Neural cell (in vitro differentiated cells): ENCODE measurements at regions not wholly inside any gene's neighbourhood (a gene's known extent, or its start where the extent isn't known, plus 50 kb on each side); places are given as distances from the start of the nearest gene placed in this dataset.

Experiments used
- H2AFZ ChIP-seq: fragments of 200-600, 300-800 bp; sonication (generic), shearing (Covaris generic); 2 replicates; pipeline ENCODE4 v1.6.0; 2014; ENCODE audit warnings: low read depth, mild to moderate bottlenecking, antibody characterized with exemption, low read length, moderate library complexity
- H3F3A ChIP-seq: fragments of 200-600 bp; shearing (Covaris generic); 2 replicates; pipeline ENCODE4 v1.6.1; 2016; ENCODE audit warnings: mild to moderate bottlenecking, moderate library complexity, mixed read lengths, antibody characterized with exemption, low read length; ENCODE audit not compliant: insufficient read depth, poor library complexity, severe bottlenecking
- H3K27ac ChIP-seq: fragments of 200-600, 300-800 bp; sonication (generic), shearing (Covaris generic); 2 replicates; pipeline ENCODE4 v1.5.1; 2014; ENCODE audit warnings: mild to moderate bottlenecking, low read length, moderate library complexity
- H3K27me3 ChIP-seq: fragments of 300-800, 200-600 bp; sonication (generic), shearing (Covaris generic); 2 replicates; pipeline ENCODE4 v1.6.0; 2014; ENCODE audit warnings: mild to moderate bottlenecking, low read depth, low read length, moderate library complexity; ENCODE audit not compliant: insufficient read depth
- H3K36me3 ChIP-seq: fragments of 300-800, 200-600 bp; sonication (generic), shearing (Covaris generic); 2 replicates; pipeline ENCODE4 v1.5.1; 2014; ENCODE audit warnings: mild to moderate bottlenecking, antibody characterized with exemption, low read length, moderate library complexity; ENCODE audit not compliant: insufficient read depth
- H3K4me2 ChIP-seq: fragments of 300-800, 200-600 bp; sonication (generic), shearing (Covaris generic); 2 replicates; pipeline ENCODE4 v1.6.0; 2014; ENCODE audit warnings: mild to moderate bottlenecking, low read length
- H3K4me3 ChIP-seq: fragments of 300-800, 200-600 bp; sonication (generic), shearing (Covaris generic); 2 replicates; pipeline ENCODE4 v1.5.1; 2014; ENCODE audit warnings: mild to moderate bottlenecking, low read length, moderate library complexity
- H3K79me2 ChIP-seq: fragments of 200-600 bp; shearing (Covaris generic); replicated peaks from 2 replicates; pipeline ENCODE4 v1.6.0; 2014; ENCODE audit warnings: mild to moderate bottlenecking, low read length, moderate library complexity; ENCODE audit not compliant: insufficient read depth
- H3K9ac ChIP-seq: fragments of 300-800, 200-600 bp; sonication (generic), shearing (Covaris generic); 2 replicates; pipeline ENCODE4 v1.6.1; 2016; ENCODE audit warnings: mild to moderate bottlenecking, low read length, mixed read lengths
- H3K9me2 ChIP-seq: fragments of 200-600 bp; shearing (Covaris generic); 2 replicates; pipeline ENCODE4 v1.6.1; 2016; ENCODE audit warnings: mild to moderate bottlenecking, low read length, mixed read lengths; ENCODE audit not compliant: insufficient read depth
- H3K9me3 ChIP-seq: fragments of 200-600, 300-800 bp; sonication (generic), shearing (Covaris generic); 2 replicates; pipeline ENCODE4 v1.6.1; 2016; ENCODE audit warnings: mild to moderate bottlenecking, mixed run types, low read length, moderate library complexity, mixed read lengths
- H4K20me1 ChIP-seq: fragments of 200-600 bp; shearing (Covaris generic); 2 replicates; pipeline ENCODE4 v1.6.1; 2016; ENCODE audit warnings: mild to moderate bottlenecking, mixed run types; ENCODE audit not compliant: insufficient read depth
- CTCF ChIP-seq: fragments of 450-650 bp; IDR thresholded peaks from 2 replicates; pipeline ENCODE4 v1.5.1; 2014; ENCODE audit warnings: antibody characterized with exemption, mild to moderate bottlenecking, moderate library complexity; ENCODE audit not compliant: poor library complexity, severe bottlenecking
- EP300 ChIP-seq: fragments of 450-650 bp; conservative IDR thresholded peaks from 2 replicates; pipeline ENCODE4 v1.6.1; 2014; ENCODE audit warnings: antibody characterized with exemption, mild to moderate bottlenecking, moderate library complexity; ENCODE audit not compliant: poor library complexity, severe bottlenecking
- EZH2 ChIP-seq: fragments of 200-600, 300-800 bp; shearing (Covaris generic), sonication (generic); IDR thresholded peaks from 2 replicates; pipeline ENCODE4 v1.6.1; 2014; ENCODE audit warnings: antibody characterized with exemption, low read length, borderline replicate concordance, mild to moderate bottlenecking; ENCODE audit not compliant: insufficient read depth, poor library complexity, severe bottlenecking
- MXI1 ChIP-seq: fragments of 450-650 bp; conservative IDR thresholded peaks from 2 replicates; pipeline ENCODE4 v1.6.1; 2014; ENCODE audit warnings: antibody characterized with exemption, mild to moderate bottlenecking; ENCODE audit not compliant: poor library complexity, severe bottlenecking
- POLR2AphosphoS5 ChIP-seq: IDR thresholded peaks from 2 replicates; pipeline ENCODE4 v1.6.1; 2012
- RAD21 ChIP-seq: fragments of 450-650 bp; conservative IDR thresholded peaks from 2 replicates; pipeline ENCODE4 v1.6.1; 2014; ENCODE audit warnings: antibody characterized with exemption, mild to moderate bottlenecking, moderate library complexity
- REST ChIP-seq: IDR thresholded peaks from 2 replicates; pipeline ENCODE4 v1.6.1; 2012; ENCODE audit warnings: borderline replicate concordance
- SMC3 ChIP-seq: fragments of 450-650 bp; conservative IDR thresholded peaks from 2 replicates; pipeline ENCODE4 v1.6.1; 2014; ENCODE audit warnings: antibody characterized with exemption, mild to moderate bottlenecking, moderate library complexity; ENCODE audit not compliant: poor library complexity
- TAF1 ChIP-seq: IDR thresholded peaks from 2 replicates; pipeline ENCODE4 v1.6.1; 2012; ENCODE audit warnings: low read depth

GRCh38 chr14:36052063-36052462 is 124.5 kb downstream of the PTCSC3 start:
- H3K4me3 ChIP-seq: no peak overlapping the region
- no peaks in the 10 kb centered on the region for H3K9me2 ChIP-seq
- no peaks in the 10 kb centered on the region for H3K36me3 ChIP-seq
- no peaks in the 10 kb centered on the region for H4K20me1 ChIP-seq
- no peak overlapping the region for H3K4me2 ChIP-seq
- no peak for TF ChIP-seq CTCF
- TF ChIP-seq POLR2AphosphoS5: no peak
- TF ChIP-seq EZH2: no peak
- no peak for TF ChIP-seq TAF1
- TF ChIP-seq SMC3: no peak
- TF ChIP-seq MXI1: no peak
- no peak for TF ChIP-seq REST
- TF ChIP-seq EP300: no peak
- no peak for TF ChIP-seq RAD21
- no peak overlapping the region for H3K27ac ChIP-seq
- no peak overlapping the region for H3K9ac ChIP-seq
- no peaks in the 10 kb centered on the region for H3K9me3 ChIP-seq
- H3K79me2 ChIP-seq: no peaks in the 10 kb centered on the region
- no peaks in the 10 kb centered on the region for H3F3A ChIP-seq
- no peak overlapping the region for H2AFZ ChIP-seq
- H3K27me3 ChIP-seq: no peaks in the 10 kb centered on the region

GRCh38 chr14:36048667-36049066 is 127.9 kb downstream of the PTCSC3 start:
- Histone ChIP-seq H3K36me3 (no peaks in the 10 kb centered on the region), H3K4me3 (no peak overlapping the region), H3K9ac (no peak overlapping the region), H3F3A (no peaks in the 10 kb centered on the region), H3K79me2 (no peaks in the 10 kb centered on the region), H4K20me1 (no peaks in the 10 kb centered on the region), H3K4me2 (no peak overlapping the region), H2AFZ (no peak overlapping the region), H3K27ac (no peak overlapping the region), H3K9me2 (no peaks in the 10 kb centered on the region), H3K9me3 (no peaks in the 10 kb centered on the region), H3K27me3 (no peaks in the 10 kb centered on the region)
- TF ChIP-seq EZH2 (no peak), SMC3 (no peak), CTCF (no peak), POLR2AphosphoS5 (no peak), EP300 (no peak), REST (no peak), TAF1 (no peak), RAD21 (no peak), MXI1 (no peak)
